SW 1271 (cell line): ENCODE measurements at regions not wholly inside any gene's neighbourhood (a gene's known extent, or its start where the extent isn't known, plus 50 kb on each side); places are given as distances from the start of the nearest gene placed in this dataset.

Experiments
- DNase-seq, 2 experiments: peaks; one replicate each; lab custom pipeline; 2025; lab: John Stamatoyannopoulos, UW

- no peak for DNase-seq
Measured at GRCh38 chr2:9738535-9739496, 104.5 kb upstream of the TAF1B start.

GRCh38 chr2:9739531-9739964 is 103.7 kb upstream of the TAF1B start:
- no peak for DNase-seq

DNA sequence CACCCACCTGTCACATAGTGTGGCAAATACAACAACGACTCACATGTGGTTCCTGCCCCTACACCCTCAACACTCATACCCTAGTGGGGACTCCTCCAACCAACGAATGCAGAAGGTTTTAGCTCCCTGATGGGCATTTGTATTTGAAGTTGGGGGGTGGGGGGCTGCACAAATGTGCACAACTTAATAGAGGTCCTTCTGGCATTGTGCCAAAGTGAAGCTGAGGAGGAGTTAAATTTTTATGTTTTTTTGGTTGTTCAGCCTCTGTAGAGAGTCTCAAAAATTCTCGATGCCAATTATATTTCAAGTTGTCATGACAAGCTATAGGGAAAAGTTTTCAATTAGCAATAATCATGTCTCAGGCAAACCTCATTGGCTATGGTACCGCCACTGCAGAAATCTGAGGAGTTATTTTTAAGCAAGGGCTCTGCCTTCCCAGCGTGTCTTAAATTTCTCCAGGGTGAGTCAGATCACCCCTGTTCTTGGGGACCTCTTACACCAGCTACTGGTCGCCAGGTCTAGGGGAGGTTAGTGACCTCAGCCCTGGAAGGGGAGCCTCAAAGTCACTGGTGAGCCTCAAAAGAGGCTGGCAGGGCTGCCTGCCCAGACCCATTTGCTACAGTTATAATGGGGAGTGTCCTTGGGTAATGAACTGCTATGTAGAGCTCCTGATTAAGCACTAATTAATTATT is 102.7 kb upstream of the TAF1B start:
- DNase-seq, result no peak

- no peak for DNase-seq
Measured at GRCh38 chr2:9741110-9741509, 102.2 kb upstream of the TAF1B start.

GRCh38 chr2:9742601-9743000 is 100.7 kb upstream of the TAF1B start:
- no peak for DNase-seq

DNA sequence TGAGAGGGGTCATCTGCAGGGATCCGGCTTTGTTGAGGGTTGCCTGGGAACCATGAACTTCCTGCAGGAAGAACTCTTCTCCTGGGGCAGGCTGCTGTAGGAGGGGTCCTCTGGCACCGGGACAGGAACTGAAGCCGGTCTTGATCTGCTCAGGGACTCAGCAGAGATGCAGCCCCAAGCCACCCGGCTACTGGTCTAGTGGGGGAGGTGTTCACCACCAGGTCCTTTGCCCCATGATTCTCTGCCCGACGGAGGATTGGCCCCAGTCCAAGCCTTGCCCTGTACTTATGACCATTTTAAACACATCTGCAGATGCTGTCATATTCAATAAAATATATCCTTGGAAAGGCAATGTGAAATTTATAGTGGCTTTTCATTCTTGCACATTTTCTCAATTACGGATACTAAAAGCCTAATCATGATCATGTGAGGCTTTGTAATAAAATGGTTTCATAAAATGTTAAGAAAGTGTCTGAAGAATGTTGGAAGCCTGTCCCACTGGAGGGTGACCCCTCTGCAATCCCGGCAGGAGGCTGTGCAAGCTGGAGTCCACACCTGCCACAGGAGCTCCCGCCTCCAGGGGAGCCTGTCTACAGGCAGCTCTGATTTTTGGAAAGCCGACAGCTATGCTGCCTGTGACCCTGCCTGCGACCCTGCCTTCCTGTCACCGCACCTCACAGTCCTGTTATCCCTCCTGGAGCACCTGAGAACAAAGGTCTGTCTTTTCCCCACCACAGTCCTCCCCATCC is 98.8 kb upstream of the TAF1B start:
- DNase-seq, result no peak

DNA sequence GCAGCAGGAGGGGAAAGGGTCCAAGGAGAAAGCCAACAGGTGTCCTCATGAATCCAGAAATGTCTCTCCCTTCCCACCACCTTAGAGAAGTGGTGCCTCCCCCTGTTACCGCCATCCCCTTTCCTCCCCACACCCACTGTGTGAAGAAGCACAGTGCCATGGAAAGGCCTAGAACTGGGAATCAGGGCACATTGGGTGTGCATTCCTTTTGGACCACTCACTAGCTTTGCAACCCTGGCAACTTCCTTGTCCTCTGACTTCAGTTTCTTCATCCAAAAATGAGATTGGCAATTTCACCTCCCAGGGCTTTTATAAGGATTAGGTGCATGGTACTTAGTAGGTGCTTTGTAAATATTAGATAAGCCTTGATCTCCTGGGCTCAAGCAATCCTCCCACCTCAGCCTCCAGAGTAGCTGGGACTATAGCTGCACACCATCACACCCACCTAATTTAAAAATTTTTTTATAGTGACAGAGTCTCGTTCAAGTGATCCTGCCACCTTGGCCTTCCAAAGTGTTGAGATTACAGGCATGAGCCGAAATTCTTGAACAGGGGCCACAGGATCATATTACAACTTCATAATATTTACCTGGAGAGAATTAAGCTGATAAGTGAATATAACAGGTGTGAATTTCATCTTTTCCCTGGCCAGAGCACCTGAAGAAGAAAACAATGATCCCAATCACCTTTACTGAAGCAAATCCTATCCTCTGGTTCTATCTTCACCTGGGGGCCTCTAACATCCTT is 97.9 kb upstream of the TAF1B start:
- DNase-seq, result no peak

DNA sequence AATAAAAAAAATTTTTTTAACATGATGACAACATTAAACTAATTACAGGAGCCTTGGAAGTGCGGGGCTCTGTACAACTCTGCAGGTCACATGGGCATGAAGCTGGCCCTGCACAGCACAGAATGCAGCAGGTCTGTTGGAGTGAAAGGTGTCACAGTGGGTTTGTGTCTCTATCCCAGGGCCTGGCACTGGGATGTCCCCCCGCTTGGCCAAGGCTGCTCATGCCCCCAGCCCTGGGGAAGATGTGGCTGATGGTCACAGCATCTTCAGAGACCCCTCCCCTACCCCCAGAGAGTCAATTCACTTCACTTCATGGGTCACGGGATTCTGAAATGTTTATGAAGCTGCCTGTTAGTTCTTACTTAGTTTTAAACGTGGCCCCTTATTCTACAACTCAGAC is 95.9 kb upstream of the TAF1B start:
- no peak for DNase-seq

DNA sequence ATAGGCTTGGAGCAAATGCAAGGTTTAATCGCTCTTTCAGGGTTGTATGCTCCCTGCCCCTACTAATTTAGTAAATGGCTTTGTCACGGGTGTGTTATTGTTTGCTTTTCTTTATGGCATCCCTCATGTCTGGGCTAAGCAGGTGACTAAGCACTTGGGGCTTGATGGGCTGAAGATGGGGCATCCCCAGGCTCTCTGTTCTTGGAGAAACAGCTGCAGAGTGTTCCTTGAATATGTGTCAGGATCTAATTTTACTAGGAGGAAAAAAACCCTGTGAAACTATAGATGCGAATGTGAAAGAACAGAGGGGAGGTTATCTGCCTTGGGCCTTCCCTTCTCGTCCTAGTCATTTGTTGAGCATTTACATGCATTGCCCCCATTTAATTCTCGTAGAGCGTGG is 94.7 kb upstream of the TAF1B start:
- DNase-seq, result no peak

DNA sequence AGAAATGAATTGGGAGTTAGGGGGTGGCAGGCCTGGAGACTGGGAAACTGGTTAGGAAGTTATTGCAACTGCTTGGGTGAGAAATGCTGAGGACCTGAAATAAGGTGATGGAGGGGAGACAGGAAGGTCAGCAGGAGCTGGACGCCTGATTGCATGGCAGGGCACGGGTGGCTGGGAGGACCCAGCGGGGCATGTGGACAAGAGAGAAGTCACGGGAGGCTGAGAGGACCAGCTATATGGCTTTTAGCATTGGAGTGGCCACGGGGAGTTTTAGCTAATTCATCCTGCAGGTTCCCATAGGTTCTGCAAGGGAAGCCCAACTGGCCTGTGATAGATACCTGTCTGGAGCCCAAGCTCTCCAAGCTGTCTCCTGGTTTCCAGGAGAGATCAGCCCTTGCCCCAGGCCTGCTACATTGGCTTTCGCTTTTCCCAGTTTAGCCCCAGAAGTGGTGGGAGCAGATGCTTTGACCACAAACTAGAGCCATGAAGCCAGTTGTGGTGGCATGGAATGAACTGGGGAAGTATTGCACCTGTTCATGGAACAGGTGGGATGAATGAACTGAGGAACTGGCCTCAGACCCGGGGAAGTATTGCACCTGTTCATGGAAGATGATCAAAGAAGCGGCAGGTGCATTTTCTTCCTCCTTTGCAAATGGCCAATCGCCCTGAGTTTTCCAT is 93.6 kb upstream of the TAF1B start:
- no peak for DNase-seq

DNA sequence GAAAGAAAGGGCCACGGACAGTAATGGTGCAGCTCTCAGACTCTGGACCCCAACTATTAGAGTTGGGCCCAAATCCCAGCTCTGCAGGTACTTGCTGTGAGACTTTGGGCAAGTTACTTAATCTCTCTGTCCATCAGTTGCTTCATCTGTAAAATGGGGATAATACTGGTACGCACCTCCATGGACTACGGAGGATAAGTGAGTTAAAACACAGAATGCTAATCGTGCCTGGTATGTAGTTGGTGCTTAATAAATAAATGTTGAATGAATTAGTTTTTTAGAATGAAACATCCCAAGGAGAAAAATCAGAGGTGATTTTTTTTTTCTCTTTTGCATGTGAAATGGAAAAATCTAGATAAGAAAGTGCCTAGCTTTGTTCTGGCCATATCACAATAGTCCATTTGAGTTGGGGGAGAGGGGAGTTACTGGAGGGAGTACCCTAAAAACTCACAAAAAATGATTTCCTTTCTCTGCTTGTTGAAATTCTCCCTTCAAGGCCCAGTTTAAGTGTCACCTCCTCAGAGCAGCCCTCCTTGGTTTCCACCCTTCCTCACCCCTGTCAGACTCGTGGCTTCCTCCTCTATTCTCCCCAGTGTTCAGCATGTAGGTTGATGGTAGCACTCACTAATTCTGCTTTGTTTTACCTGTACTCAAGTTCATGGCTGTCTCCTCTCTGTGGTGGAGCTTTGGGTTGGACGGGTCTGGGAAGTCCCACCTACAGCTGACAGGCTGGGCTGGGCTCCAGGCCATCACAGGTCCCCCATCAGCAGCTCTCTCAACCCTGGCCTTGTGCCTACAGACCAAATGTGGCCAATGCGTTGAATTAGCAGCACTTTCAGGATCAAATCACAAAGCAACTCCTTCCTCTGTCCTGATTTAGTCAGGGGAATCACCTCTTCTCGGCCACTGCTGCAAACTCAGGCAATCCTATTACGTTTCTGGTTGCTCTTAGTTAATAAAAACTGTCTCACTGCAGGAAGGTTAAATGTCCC is 92.8 kb upstream of the TAF1B start:
- no peak for DNase-seq

GRCh38 chr2:9751831-9752230 is 91.4 kb upstream of the TAF1B start:
- no peak for DNase-seq

DNA sequence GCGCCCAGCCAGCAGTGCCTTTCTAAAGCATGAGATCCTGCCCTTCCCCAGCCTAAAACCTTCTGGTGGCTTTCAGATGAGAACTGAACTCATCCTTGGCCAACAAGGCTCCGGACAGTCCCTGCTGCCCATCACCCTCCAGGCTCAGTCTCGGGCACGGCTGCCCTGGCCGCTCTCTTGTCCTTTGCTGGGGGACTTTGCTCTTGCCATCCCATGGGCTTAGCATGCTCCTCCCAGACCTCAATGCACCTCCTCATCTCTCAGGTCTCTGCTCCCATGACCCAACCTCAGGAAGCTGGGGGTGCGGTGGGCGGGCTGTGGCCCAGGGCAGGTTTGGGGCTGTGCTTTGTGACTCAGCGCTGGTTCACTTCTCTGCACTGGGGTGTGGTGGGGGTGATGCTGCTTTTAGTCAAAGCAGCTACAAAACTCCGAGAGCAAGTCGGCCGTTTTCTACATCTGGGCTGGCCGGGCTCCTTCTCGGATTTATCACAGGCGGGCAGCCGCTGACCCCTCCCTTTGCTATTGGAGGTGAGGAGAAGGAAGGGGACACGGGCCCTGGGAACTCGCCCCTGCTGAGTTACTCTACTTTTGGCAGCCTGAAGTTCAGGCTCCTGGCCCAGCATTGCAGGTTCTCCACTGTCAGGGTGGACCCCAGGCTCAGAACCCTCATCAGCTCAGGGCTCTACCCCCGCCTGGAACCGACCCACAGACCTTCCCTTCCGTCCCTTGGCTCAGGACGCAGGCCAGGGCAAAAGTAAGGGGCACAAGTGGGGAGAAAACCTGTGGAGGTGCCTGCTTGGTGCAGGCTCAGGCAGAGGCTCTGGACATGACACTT is 90.6 kb upstream of the TAF1B start:
- no peak for DNase-seq

DNA sequence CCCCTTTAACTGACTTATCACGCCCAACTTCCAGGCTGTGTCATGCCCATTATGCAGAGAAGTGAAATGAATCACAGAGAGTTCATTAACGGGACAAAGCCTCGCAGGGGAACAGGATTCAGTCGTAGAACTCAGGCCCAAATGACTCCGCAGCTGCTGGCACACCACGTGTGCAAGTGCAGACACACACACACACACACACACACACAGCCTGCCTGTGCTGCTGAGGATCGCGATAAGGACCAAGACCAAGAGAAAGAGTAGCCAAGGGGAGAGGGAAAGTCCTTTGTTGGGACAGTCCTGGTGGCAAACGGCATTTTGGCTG is 90.0 kb upstream of the TAF1B start:
- no peak for DNase-seq

DNA sequence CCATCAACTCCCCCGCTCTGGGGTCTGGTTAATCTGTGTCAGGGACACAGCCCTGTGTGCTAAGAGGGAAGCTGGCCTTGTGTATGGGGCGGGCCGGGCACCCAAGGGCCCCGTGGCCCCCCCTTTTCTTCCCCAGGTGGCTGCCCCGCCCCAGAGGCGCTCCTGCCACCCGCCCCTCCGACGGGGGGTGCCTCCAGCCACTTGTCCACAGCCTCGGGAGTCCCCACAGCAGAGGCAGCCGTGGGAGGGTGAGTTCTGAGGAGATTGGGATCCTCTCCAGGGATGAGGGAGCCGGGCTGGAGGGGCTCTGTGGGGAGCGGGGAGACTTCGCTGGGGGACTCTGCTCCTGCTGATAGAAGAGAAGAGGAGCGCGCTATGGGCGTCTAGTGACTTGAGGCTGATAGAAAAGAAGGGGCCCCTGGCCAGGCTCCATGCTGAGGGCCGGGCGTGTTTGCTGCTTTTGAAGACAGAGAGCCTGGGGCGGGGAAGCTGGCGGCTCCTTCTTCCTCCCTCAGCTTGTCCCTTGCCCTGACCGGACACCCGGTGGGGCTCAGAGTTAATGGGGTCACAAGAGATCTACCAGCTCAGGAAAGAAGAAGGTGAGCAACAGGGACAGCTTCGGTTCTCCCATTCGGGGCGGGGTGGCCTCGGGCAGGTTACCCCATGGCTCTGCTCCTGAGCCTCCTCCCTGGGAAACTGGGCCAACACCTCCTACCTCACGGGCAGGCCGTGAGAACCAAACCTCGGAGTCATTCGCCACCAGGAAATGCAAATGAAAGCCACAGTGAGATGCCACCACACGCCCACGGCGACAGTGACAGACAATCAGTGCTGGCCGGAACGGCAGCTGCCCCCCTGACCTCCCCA is 89.4 kb upstream of the TAF1B start:
- DNase-seq, result no peak

GRCh38 chr2:9754532-9754887 is 88.8 kb upstream of the TAF1B start:
- no peak for DNase-seq

DNA sequence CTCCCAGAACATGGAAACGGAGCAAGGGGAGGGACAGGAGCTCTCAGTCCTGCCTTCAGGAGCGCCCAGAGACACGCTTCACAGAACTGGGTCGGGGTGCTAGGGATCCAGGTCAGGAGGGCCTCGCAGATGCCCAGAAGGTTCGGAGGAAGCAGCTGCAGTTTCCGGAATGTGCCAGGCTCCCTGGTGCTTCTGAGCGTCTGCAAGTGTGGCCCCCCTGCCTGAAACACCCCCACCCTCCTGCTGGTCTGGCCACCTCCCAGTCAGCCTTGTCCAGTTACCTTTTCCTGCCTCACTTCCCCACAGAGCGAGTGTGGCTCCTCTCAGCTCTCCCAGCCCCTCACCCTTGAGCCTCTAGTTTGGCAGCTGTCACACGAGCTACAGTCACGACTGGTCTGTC is 88.3 kb upstream of the TAF1B start:
- no peak for DNase-seq

DNA sequence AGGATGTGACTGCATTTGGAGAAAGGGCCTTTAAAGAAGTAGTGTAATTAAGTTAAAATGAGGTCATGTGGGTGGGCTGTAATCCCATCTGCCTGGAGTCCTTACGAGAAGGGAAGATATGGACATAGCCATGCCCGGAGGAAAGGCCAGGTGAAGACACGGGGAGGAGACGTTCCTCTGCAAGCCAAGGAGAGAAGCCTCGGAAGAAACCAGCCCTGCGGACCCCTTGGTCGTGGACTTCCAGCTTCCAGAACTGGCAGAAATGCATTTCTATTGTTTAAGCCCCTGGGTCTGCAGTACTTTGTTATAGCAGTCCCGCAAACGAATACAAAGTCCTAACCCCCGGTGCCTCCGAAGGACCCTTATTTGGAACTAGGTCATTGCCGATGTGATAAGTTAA is 87.6 kb upstream of the TAF1B start:
- DNase-seq, result no peak
